Testis (tissue), 2 donors: ENCODE measurements at regions not wholly inside any gene's neighbourhood (a gene's known extent, or its start where the extent isn't known, plus 50 kb on each side); places are given as distances from the start of the nearest gene placed in this dataset.

ENCODE experiments used
- POLR2A ChIP-seq: fragments of 450-650 bp; IDR thresholded peaks from one replicate; pipeline ENCODE4 v1.6.1; 2017; ENCODE audit warnings: antibody characterized with exemption, mild to moderate bottlenecking, moderate library complexity
- TF ChIP-seq, protein P1 (sequence below), 3 experiments: fragments of 450-650 bp in 2 of 3; fragments of 200-600 bp in 1 of 3; sonication (generic) in 1 of 3; IDR thresholded peaks; one replicate each; pipeline ENCODE4 v1.5.1; 2016 to 2019; ENCODE audit warnings: antibody characterized with exemption in 3 of 3, mild to moderate bottlenecking in 2 of 3, moderate library complexity in 1 of 3

GRCh38 chr4:138672393-138672976, 343.1 kb upstream of the NOCT start:
- TF ChIP-seq, protein P1, sequence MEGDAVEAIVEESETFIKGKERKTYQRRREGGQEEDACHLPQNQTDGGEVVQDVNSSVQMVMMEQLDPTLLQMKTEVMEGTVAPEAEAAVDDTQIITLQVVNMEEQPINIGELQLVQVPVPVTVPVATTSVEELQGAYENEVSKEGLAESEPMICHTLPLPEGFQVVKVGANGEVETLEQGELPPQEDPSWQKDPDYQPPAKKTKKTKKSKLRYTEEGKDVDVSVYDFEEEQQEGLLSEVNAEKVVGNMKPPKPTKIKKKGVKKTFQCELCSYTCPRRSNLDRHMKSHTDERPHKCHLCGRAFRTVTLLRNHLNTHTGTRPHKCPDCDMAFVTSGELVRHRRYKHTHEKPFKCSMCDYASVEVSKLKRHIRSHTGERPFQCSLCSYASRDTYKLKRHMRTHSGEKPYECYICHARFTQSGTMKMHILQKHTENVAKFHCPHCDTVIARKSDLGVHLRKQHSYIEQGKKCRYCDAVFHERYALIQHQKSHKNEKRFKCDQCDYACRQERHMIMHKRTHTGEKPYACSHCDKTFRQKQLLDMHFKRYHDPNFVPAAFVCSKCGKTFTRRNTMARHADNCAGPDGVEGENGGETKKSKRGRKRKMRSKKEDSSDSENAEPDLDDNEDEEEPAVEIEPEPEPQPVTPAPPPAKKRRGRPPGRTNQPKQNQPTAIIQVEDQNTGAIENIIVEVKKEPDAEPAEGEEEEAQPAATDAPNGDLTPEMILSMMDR (IDR thresholded peaks at IDR 0.05), result no peak
- TF ChIP-seq POLR2A, result no peak
